Pons (tissue), 1 donor: ENCODE measurements at regions not wholly inside any gene's neighbourhood (a gene's known extent, or its start where the extent isn't known, plus 50 kb on each side); places are given as distances from the start of the nearest gene placed in this dataset.

ENCODE experiments used
- DNase-seq: peaks from one replicate; pipeline ENCODE4 v3.0.0-alpha.2; 2016; ENCODE audit warnings: low spot score

DNA sequence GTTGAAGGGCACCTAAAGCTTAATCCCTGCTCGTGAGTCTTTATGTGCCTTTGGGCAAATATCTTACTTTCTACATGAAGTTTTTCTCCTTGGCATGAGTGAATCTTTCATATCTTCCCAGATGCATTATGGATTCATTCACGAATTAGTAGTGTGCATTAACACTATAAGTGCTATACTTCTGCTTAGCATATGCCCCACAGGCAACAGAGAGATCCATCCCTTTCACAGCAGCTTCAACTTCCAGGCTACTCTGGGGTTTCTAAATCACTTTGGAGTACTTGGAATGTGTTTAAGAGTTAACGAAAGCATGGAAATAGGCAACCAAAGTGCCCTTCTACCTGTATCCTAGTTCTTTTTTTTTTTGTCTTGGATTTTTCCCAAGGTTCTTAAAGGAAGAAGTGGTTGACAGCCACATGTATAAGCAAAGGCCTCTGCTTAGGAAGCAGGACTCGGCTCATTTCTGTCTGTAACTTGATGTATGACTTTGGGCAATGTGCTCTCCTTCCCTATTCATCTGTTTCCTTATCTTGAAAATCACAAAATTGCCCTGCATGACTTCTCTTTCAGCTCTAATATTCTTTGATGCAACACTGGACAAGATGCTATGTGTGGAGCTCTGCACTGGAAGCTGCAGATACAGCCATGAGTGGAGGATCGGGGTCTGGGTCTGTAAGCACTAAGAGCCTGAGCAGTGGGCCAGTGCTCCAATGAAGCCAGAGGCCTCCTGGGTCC, 54.5 kb upstream of the ME3 start:
- DNase-seq, result no peak

DNA sequence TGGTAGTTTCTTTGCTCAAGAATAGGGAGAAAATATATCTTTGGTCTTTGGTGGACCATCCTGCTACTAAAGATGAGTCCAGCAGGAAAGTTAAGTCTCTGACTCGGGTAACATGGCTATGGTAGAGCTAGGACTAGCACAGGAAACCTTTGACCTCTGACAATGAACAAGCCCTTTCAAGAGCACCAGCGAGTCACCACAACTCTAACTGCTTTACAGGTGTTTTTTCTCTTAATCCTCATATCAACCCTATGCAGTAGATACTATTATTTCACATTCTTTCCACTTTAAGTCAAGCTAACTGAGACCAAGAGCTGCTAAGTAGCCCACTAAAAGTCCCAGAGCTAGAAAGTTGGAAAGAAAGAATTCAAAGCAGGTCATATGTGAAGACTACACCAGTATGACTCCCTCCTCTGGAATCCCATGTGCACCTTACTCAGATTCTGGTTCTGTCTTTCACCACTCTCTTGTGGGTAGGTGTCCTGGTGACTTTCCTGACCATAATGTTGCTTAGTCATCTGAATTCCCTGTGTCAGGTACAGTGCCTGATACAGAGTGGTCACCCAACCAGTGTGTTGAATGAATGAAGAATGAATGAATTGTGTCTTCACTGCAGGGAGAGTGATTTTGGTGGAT, 53.8 kb upstream of the ME3 start:
- no peak for DNase-seq

DNA sequence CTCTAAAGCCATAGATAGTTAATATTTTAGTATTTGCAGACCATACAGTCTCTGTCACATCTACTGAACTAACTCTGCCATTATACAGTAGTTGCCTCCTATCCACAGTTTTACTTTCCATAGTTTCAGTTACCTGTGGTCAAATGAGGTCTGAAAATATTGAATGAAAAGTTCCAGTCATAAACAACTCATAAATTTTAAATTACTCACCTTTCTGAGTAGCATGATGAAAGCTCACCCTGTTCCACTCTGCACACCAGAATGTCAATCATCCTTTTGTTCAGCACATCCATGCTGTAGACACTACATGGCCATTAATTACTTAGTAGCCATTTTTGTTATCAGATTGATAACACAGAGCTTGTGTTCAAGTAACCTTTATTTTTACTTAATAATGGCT, 51.7 kb upstream of the ME3 start:
- no peak for DNase-seq

DNA sequence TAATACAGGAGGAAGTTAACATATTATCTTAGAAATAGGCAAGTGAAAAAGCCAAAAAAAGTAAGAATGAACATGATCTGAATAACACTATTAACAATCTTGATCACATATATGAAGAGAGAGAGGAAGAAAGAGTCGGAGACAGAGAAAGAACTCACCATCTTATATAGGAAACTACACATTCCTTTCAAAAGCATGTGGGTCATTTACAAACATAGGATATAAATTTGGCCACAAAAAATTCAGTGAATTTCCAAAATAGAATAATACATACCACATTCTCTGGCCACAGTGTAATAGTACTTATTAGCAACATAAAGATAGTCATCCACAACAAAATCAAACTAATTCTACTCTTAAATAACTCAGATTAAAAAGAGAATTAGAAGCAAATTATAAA, 50.9 kb upstream of the ME3 start:
- no peak for DNase-seq

DNA sequence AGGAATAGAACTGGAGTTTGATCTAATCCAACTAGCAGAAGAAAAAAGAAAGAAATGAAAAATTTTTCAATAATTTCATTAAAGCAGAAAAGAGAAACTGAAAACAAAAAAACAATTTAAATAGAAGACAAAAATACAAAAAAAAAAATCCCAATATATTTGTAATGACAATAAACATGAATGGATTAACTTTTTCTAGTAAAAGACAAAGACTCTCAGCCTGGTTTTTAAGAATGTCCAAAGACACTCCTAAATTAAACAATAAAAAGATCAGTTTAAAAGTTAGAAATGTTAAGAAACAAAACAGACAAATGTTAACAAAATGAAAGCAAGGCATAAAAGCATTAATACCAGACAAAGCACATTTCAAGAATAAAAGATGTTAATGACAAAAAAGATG, 50.3 kb upstream of the ME3 start:
- no peak for DNase-seq
